ENCODE measurements at regions not wholly inside any gene's neighbourhood (a gene's known extent, or its start where the extent isn't known, plus 50 kb on each side); places are given as distances from the start of the nearest gene placed in this dataset.
"Not testable (repeated sequence)": the region's sequence is repeated elsewhere in the genome, so short reads cannot be mapped to it uniquely, and the experiment has no call there.

DNA sequence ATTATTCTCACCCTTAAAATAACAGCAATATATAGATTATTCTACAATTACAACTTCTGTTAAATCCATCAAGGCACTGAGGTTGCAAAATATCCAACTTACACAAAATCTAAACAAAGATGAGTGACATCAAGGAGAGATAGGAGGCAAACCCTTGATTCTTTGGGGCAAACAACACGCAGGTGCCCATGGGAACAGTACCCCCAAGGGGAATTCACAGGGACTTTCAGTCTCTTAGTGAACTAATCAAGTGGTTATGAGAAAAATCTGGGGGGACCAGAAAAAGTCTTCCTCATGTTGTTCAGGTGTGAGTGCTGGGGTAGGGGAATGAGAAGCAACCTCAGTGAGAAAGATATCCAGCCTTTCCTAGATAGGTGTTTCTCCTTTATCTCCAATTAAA lies 1107.9 kb downstream of the PLA2G4A start:
- Histone ChIP-seq H3K27ac (ENCODE audit: low read depth, low read length) (no peak overlapping the region), H3K4me3 (ENCODE audit: low read length) (no peak overlapping the region), H3K27me3 (ENCODE audit: insufficient read depth, low read length, poor library complexity, severe bottlenecking) (no peaks in the 10 kb centered on the region), H3K36me3 (ENCODE audit: insufficient read depth, low read length) (no peaks in the 10 kb centered on the region), H3K9me3 (ENCODE audit: low read length) (no peaks in the 10 kb centered on the region), H3K4me1 (ENCODE audit: insufficient read depth, low read length) (no peaks in the 10 kb centered on the region)
- ChIA-PET POLR2A (no interaction called here), CTCF (no interaction called here)
- H3K36me3 Mint-ChIP-seq: no peaks in the 10 kb centered on the region
- no peak for DNase-seq
- no peaks in the 10 kb centered on the region for H3K27me3 Mint-ChIP-seq
- H3K4me1 Mint-ChIP-seq: no peaks in the 10 kb centered on the region
- no peak overlapping the region for H3K4me3 Mint-ChIP-seq
- no peak overlapping the region for H3K27ac Mint-ChIP-seq
- H3K9me3 Mint-ChIP-seq: peaks cover 5 to 20% (median 10%) of the 10 kb centered on the region in 5 donors

DNA sequence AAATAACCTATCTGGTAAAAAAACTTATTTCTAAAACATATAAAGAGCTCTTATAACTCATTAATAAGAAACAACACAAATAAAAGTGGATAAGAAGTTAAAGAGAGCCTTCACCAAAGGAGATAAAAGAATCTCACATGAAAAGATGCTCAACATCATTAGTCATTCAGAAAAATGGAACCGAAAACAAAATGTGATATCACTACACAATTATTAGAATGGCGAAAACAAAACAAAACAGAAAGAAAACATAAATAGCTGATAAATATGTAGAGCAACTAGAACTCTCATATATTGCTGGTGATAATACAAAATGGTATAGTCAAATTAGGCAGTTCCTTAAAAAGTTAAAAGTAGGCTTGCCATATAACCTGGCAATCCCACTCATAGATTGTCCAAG lies 1109.3 kb downstream of the PLA2G4A start:
- CTCF ChIA-PET: no interaction called here

GRCh38 chr1:187942986-187943385 lies 1114.2 kb downstream of the PLA2G4A start:
- H3K4me3 Mint-ChIP-seq: no peak overlapping the region
- ChIA-PET POLR2A (no interaction called here), CTCF (no interaction called here)
- H3K27me3 ChIP-seq (ENCODE audit: insufficient read depth, low read length, poor library complexity, severe bottlenecking): no peaks in the 10 kb centered on the region
- no peak overlapping the region for H3K27ac Mint-ChIP-seq
- peaks cover 0 to 2% (median 0%) of the 10 kb centered on the region in 3 donors for H3K36me3 Mint-ChIP-seq
- H3K36me3 ChIP-seq (ENCODE audit: insufficient read depth, low read length): no peaks in the 10 kb centered on the region
- peaks cover 8 to 32% (median 19%) of the 10 kb centered on the region in 5 donors for H3K9me3 Mint-ChIP-seq
- H3K9me3 ChIP-seq (ENCODE audit: low read length): no peaks in the 10 kb centered on the region
- H3K4me1 ChIP-seq (ENCODE audit: insufficient read depth, low read length): no peaks in the 10 kb centered on the region
- DNase-seq: no peak
- H3K4me1 Mint-ChIP-seq: no peaks in the 10 kb centered on the region
- no peak overlapping the region for H3K4me3 ChIP-seq (ENCODE audit: low read length)
- H3K27ac ChIP-seq (ENCODE audit: low read depth, low read length): no peak overlapping the region
- H3K27me3 Mint-ChIP-seq: no peaks in the 10 kb centered on the region

More for the DNA sequence above, 1109.3 kb downstream of the PLA2G4A start:
- H3K4me1 Mint-ChIP-seq: no peaks in the 10 kb centered on the region
- no peak for DNase-seq
- H3K36me3 ChIP-seq (ENCODE audit: insufficient read depth, low read length): no peaks in the 10 kb centered on the region
- H3K9me3 Mint-ChIP-seq: peaks cover 6 to 21% (median 10%) of the 10 kb centered on the region in 5 donors
- H3K27ac Mint-ChIP-seq: no peak overlapping the region
- POLR2A ChIA-PET: no interaction called here
- H3K27ac ChIP-seq (ENCODE audit: low read depth, low read length): no peak overlapping the region
- peaks cover 0 to under 1% (median 0%) of the 10 kb centered on the region in 3 donors for H3K36me3 Mint-ChIP-seq
- no peaks in the 10 kb centered on the region for H3K9me3 ChIP-seq (ENCODE audit: low read length)
- no peak overlapping the region for H3K4me3 ChIP-seq (ENCODE audit: low read length)
- H3K27me3 ChIP-seq (ENCODE audit: insufficient read depth, low read length, poor library complexity, severe bottlenecking): no peaks in the 10 kb centered on the region
- H3K4me3 Mint-ChIP-seq: no peak overlapping the region
- no peaks in the 10 kb centered on the region for H3K4me1 ChIP-seq (ENCODE audit: insufficient read depth, low read length)
- no peaks in the 10 kb centered on the region for H3K27me3 Mint-ChIP-seq

GRCh38 chr1:187943606-187944403 lies 1115.1 kb downstream of the PLA2G4A start:
- no peak overlapping the region for H3K4me3 Mint-ChIP-seq
- Histone ChIP-seq H3K27me3 (ENCODE audit: insufficient read depth, low read length, poor library complexity, severe bottlenecking) (no peaks in the 10 kb centered on the region), H3K9me3 (ENCODE audit: low read length) (no peaks in the 10 kb centered on the region), H3K36me3 (ENCODE audit: insufficient read depth, low read length) (no peaks in the 10 kb centered on the region), H3K27ac (ENCODE audit: low read depth, low read length) (no peak overlapping the region), H3K4me1 (ENCODE audit: insufficient read depth, low read length) (no peaks in the 10 kb centered on the region), H3K4me3 (ENCODE audit: low read length) (no peak overlapping the region)
- no peak for DNase-seq
- CTCF ChIA-PET: no interaction called here
- H3K27ac Mint-ChIP-seq: no peak overlapping the region
- H3K9me3 Mint-ChIP-seq: peaks cover 10 to 34% (median 20%) of the 10 kb centered on the region in 5 donors
- peaks cover 0 to 2% (median 0%) of the 10 kb centered on the region in 3 donors for H3K36me3 Mint-ChIP-seq
- no peaks in the 10 kb centered on the region for H3K4me1 Mint-ChIP-seq
- POLR2A ChIA-PET: no interaction called here
- no peaks in the 10 kb centered on the region for H3K27me3 Mint-ChIP-seq

DNA sequence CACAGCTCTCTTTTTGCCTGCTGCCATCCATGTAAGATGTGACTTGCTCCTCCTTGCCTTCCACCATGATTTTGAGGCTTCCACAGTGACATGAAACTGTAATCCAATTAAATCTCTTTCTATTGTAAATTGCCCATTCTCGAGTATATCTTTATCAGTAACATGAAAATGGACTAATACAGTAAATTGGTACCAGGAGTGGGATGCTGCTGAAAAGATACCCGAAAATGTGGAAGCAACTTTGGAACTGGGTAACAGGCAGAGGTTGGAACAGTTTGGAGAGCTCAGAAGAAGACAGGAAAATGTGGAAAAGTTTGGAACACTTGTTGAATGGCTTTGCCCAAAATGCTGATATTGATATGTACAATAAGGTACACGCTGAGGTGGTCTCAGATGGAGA lies 1117.9 kb downstream of the PLA2G4A start:
- H3K36me3 ChIP-seq (ENCODE audit: insufficient read depth, low read length); H3K27me3 ChIP-seq (ENCODE audit: insufficient read depth, low read length, poor library complexity, severe bottlenecking); H3K36me3 Mint-ChIP-seq; DNase-seq; H3K4me3 Mint-ChIP-seq; H3K9me3 ChIP-seq (ENCODE audit: low read length); CTCF ChIA-PET; H3K4me1 ChIP-seq (ENCODE audit: insufficient read depth, low read length); POLR2A ChIA-PET; H3K4me1 Mint-ChIP-seq; H3K27ac Mint-ChIP-seq; H3K27ac ChIP-seq (ENCODE audit: low read depth, low read length); H3K4me3 ChIP-seq (ENCODE audit: low read length); H3K27me3 Mint-ChIP-seq: not testable (repeated sequence)
- peaks cover 13 to 50% (median 17%) of the 10 kb centered on the region in 5 donors for H3K9me3 Mint-ChIP-seq

GRCh38 chr1:187947359-187947758 lies 1118.6 kb downstream of the PLA2G4A start:
- ChIA-PET POLR2A (no interaction called here), CTCF (no interaction called here)
- Histone ChIP-seq H3K27ac (ENCODE audit: low read depth, low read length) (no peak overlapping the region), H3K4me1 (ENCODE audit: insufficient read depth, low read length) (no peaks in the 10 kb centered on the region), H3K36me3 (ENCODE audit: insufficient read depth, low read length) (no peaks in the 10 kb centered on the region), H3K9me3 (ENCODE audit: low read length) (no peaks in the 10 kb centered on the region), H3K4me3 (ENCODE audit: low read length) (no peak overlapping the region), H3K27me3 (ENCODE audit: insufficient read depth, low read length, poor library complexity, severe bottlenecking) (no peaks in the 10 kb centered on the region)
- no peaks in the 10 kb centered on the region for H3K27me3 Mint-ChIP-seq
- H3K9me3 Mint-ChIP-seq: peaks cover 13 to 57% (median 21%) of the 10 kb centered on the region in 5 donors
- H3K36me3 Mint-ChIP-seq: peaks cover 0 to 2% (median 0%) of the 10 kb centered on the region in 3 donors
- no peak overlapping the region for H3K4me3 Mint-ChIP-seq
- DNase-seq: no peak
- no peak overlapping the region for H3K27ac Mint-ChIP-seq
- no peaks in the 10 kb centered on the region for H3K4me1 Mint-ChIP-seq

GRCh38 chr1:187948170-187948794 lies 1119.5 kb downstream of the PLA2G4A start:
- no peaks in the 10 kb centered on the region for H3K4me1 ChIP-seq (ENCODE audit: insufficient read depth, low read length)
- Mint-ChIP-seq H3K27me3 (no peaks in the 10 kb centered on the region), H3K36me3 (no peaks in the 10 kb centered on the region), H3K4me3 (no peak overlapping the region), H3K9me3 (peaks cover 15 to 55% (median 23%) of the 10 kb centered on the region in 5 donors), H3K27ac (no peak overlapping the region), H3K4me1 (no peaks in the 10 kb centered on the region)
- CTCF ChIA-PET: no interaction called here
- no peaks in the 10 kb centered on the region for H3K9me3 ChIP-seq (ENCODE audit: low read length)
- H3K27me3 ChIP-seq (ENCODE audit: insufficient read depth, low read length, poor library complexity, severe bottlenecking): no peaks in the 10 kb centered on the region
- POLR2A ChIA-PET: no interaction called here
- no peak for DNase-seq
- H3K36me3 ChIP-seq (ENCODE audit: insufficient read depth, low read length): no peaks in the 10 kb centered on the region
- H3K4me3 ChIP-seq (ENCODE audit: low read length): no peak overlapping the region
- no peak overlapping the region for H3K27ac ChIP-seq (ENCODE audit: low read depth, low read length)

DNA sequence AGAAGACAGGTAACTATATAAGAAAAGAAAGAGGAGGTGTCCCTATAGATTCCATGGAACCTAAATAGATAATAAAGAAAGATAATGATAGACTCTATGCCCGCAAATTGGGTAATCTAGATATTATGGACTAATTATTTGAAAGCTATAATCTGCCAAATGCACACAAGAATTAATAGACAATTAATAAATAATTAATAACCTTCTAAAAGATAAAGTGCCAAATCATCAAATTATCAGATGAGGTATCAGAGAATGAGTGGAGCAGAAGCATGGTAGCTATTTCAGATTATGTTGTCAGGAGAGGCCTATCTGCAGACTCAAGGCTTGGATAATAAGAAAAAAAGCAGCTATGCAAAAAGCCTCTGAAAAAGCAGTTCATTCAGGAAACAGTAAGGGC lies 1120.8 kb downstream of the PLA2G4A start:
- H3K4me1 Mint-ChIP-seq: no peaks in the 10 kb centered on the region
- POLR2A ChIA-PET: no interaction called here
- no peak overlapping the region for H3K27ac Mint-ChIP-seq
- H3K4me3 ChIP-seq (ENCODE audit: low read length): no peak overlapping the region
- no peaks in the 10 kb centered on the region for H3K36me3 Mint-ChIP-seq
- no peak overlapping the region for H3K27ac ChIP-seq (ENCODE audit: low read depth, low read length)
- H3K9me3 Mint-ChIP-seq: peaks cover 14 to 55% (median 23%) of the 10 kb centered on the region in 5 donors
- CTCF ChIA-PET: interaction anchor here (0.7 kb wide), 1 partner anchor 10 kb away, joined by 3 read pairs; no protein-coding TSS in a partner anchor
- H3K27me3 ChIP-seq (ENCODE audit: insufficient read depth, low read length, poor library complexity, severe bottlenecking): no peaks in the 10 kb centered on the region
- H3K4me1 ChIP-seq (ENCODE audit: insufficient read depth, low read length): no peaks in the 10 kb centered on the region
- H3K27me3 Mint-ChIP-seq: no peaks in the 10 kb centered on the region
- H3K9me3 ChIP-seq (ENCODE audit: low read length): no peaks in the 10 kb centered on the region
- DNase-seq: no peak
- no peak overlapping the region for H3K4me3 Mint-ChIP-seq
- no peaks in the 10 kb centered on the region for H3K36me3 ChIP-seq (ENCODE audit: insufficient read depth, low read length)
